ENCODE measurements at regions not wholly inside any gene's neighbourhood (a gene's known extent, or its start where the extent isn't known, plus 50 kb on each side); places are given as distances from the start of the nearest gene placed in this dataset.

- TF ChIP-seq CTCF (conservative IDR thresholded peaks at IDR 0.05; ENCODE audit: control insufficient read depth, insufficient read depth, low read depth, low read length) = no peak
- DNase-seq (ENCODE audit: low read depth) = no peak
- H3K4me3 ChIP-seq (ENCODE audit: control insufficient read depth, low read depth, low read length) = no peak overlapping the region
Measured at GRCh38 chr3:194046531-194046930, 89.4 kb upstream of the HES1 start.

DNA sequence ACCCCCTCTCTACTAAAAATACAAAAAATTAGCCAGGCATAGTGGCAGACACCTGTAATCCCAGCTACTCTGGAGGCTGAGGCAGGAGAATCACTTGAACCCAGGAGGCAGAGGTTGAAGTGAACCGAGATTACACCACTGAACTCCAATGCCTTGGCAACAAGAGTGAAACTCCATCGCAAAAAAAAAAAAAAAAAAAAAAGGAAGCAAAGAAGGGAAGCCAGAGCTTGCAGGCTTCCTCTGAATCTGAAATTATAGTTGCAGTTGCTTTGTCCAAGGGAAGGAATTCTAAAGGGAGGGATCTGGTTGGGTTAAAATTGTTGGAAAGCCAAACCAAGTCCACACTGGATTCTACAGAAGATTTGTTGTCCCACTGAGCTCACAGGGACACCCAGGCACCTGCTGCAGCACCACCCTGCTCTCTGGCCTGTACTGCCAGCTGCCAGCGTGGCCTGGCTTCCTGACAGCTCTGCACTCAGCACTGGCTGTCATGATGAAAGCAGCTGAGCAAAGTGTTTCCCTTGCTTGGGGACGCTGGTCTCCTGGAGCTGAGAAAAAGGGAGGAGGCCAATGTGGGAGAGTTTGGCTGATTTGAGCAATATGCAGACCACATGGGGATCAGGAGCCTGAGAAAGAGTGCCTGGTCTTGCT, 88.8 kb upstream of the HES1 start:
- DNase-seq (ENCODE audit: low read depth) = peak; percentile 40
- no peak for TF ChIP-seq CTCF (conservative IDR thresholded peaks at IDR 0.05; ENCODE audit: control insufficient read depth, insufficient read depth, low read depth, low read length)
- H3K4me3 ChIP-seq (ENCODE audit: control insufficient read depth, low read depth, low read length) = no peak overlapping the region

- no peak overlapping the region for H3K4me3 ChIP-seq (ENCODE audit: control insufficient read depth, low read depth, low read length)
- no peak for DNase-seq (ENCODE audit: low read depth)
- TF ChIP-seq CTCF (conservative IDR thresholded peaks at IDR 0.05; ENCODE audit: control insufficient read depth, insufficient read depth, low read depth, low read length) = no peak
Measured at GRCh38 chr3:194049394-194049793, 86.6 kb upstream of the HES1 start.

DNA sequence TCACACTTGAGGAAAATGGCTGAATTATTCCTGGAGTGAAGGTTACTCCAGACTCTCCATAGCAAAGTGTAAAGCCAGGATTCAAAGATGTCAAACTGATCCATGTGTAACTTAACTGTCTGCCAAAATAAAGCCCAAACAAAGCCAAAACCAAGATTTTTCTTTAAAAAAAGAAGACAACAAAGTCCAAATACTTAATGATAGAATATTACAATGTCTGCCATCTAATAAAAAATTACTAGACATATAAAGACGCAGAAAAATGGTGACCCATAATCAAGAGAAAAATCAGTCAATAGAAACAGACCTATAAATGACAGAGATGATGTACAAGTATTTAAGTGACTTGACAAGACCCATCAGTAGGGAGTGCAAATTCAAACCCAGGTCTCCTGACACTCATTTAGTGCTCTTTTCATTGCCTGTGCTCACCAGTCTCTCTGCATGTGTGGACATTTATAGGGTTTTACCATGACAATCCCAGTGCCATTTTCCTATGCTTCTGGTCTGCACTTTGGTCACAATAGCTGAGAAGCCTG, 85.1 kb upstream of the HES1 start:
- DNase-seq (ENCODE audit: low read depth) = no peak
- TF ChIP-seq CTCF (conservative IDR thresholded peaks at IDR 0.05; ENCODE audit: control insufficient read depth, insufficient read depth, low read depth, low read length) = no peak
- H3K4me3 ChIP-seq (ENCODE audit: control insufficient read depth, low read depth, low read length) = no peak overlapping the region

GRCh38 chr3:194051366-194052149, 84.4 kb upstream of the HES1 start:
- no peak for DNase-seq (ENCODE audit: low read depth)
- no peak for TF ChIP-seq CTCF (conservative IDR thresholded peaks at IDR 0.05; ENCODE audit: control insufficient read depth, insufficient read depth, low read depth, low read length)
- no peak overlapping the region for H3K4me3 ChIP-seq (ENCODE audit: control insufficient read depth, low read depth, low read length)

GRCh38 chr3:194053136-194053535, 82.8 kb upstream of the HES1 start:
- TF ChIP-seq CTCF (conservative IDR thresholded peaks at IDR 0.05; ENCODE audit: control insufficient read depth, insufficient read depth, low read depth, low read length) = no peak
- DNase-seq (ENCODE audit: low read depth) = no peak
- H3K4me3 ChIP-seq (ENCODE audit: control insufficient read depth, low read depth, low read length) = no peak overlapping the region

Data from fibroblast of mammary gland (primary cell).